ENCODE measurements at regions not wholly inside any gene's neighbourhood (a gene's known extent, or its start where the extent isn't known, plus 50 kb on each side); places are given as distances from the start of the nearest gene placed in this dataset.
A peak's percentile ranks its signal among the peaks of the same experiment; 100 is the strongest.

DNA sequence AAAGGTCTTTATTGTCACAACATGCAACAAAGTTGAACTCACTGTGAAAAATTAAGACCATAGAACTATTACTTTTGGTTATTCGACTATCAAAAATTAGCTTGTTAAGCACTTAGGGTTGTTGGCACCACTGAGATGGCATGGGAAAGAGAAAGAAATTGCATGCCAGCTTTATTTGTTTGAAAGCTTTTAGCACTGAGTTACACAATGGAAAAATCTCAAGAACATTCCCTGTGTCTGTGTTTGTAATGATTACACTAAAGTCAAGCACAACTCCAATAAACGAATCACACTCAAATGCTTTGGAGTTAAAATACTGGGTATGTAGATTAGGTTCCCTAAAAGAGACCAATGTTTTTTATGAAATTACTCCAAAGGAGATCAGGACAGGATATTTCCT lies 158.6 kb upstream of the COL8A1 start:
- Histone ChIP-seq H3K4me1 (ENCODE audit: control insufficient read depth, insufficient read depth, low read length) (no peaks in the 10 kb centered on the region), H3K9me3 (replicated peaks; ENCODE audit: control insufficient read depth, low read depth, low read length) (peaks cover 2% of the 10 kb centered on the region), H3K4me3 (ENCODE audit: low read length) (no peak overlapping the region), H3K27ac (ENCODE audit: low read length) (no peak overlapping the region), H3K36me3 (ENCODE audit: control insufficient read depth, insufficient read depth, low read length) (no peaks in the 10 kb centered on the region), H3K27me3 (ENCODE audit: control insufficient read depth, insufficient read depth, low read length) (no peaks in the 10 kb centered on the region)
- DNase-seq: no peak
- no CpG with 5 or more reads among the region's 2 CpGs for WGBS (ENCODE audit: insufficient coverage)

DNA sequence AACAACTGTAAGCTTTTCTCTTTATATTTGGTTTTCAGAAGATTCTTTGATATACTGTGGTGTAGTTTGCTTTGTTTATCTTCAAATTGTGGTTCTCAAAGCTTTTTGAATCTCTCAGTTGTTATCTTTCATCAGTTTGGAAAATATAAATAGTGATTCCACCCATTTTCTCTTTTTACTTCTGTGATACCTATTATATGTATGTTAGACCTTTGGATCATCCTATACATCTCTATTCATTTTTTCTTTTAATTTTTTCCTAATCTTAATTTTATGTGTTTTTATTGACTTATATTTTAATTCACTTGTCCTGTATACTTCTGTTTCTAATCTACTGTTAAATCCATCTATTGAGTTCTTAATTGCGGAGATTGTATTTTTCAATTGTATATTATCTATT lies 160.7 kb upstream of the COL8A1 start:
- no peak for DNase-seq

DNA sequence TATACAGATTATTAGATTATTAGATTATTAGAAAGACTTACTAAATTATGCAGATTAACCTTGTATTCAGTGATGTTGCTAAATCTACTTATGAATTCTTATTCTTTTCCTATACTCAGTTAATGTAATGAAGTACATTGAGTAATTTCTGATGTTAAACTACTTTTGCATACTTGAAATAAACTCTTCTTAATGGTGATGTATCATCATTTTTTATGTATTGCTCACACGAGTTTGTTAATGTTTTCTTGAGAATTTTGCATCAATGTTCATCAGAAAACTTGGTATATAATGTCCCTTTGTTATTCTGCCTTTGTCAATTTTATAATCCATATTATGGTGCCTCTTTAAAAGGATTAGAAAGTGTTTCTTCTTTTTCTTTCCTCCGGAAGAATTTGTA lies 163.2 kb upstream of the COL8A1 start:
- H3K4me3 ChIP-seq (ENCODE audit: low read length): no peak overlapping the region
- H3K27me3 ChIP-seq (ENCODE audit: control insufficient read depth, insufficient read depth, low read length): no peaks in the 10 kb centered on the region
- no peaks in the 10 kb centered on the region for H3K4me1 ChIP-seq (ENCODE audit: control insufficient read depth, insufficient read depth, low read length)
- DNase-seq: no peak
- WGBS (ENCODE audit: insufficient coverage): no CpG with 5 or more reads among the region's 2 CpGs
- no peaks in the 10 kb centered on the region for H3K36me3 ChIP-seq (ENCODE audit: control insufficient read depth, insufficient read depth, low read length)
- no peak overlapping the region for H3K27ac ChIP-seq (ENCODE audit: low read length)
- H3K9me3 ChIP-seq (replicated peaks; ENCODE audit: control insufficient read depth, low read depth, low read length): peaks cover 2% of the 10 kb centered on the region

More for the DNA sequence above, 160.7 kb upstream of the COL8A1 start:
- H3K4me3 ChIP-seq (ENCODE audit: low read length): no peak overlapping the region
- H3K27ac ChIP-seq (ENCODE audit: low read length): no peak overlapping the region
- peaks cover 2% of the 10 kb centered on the region for H3K9me3 ChIP-seq (replicated peaks; ENCODE audit: control insufficient read depth, low read depth, low read length)
- no peaks in the 10 kb centered on the region for H3K27me3 ChIP-seq (ENCODE audit: control insufficient read depth, insufficient read depth, low read length)
- WGBS (ENCODE audit: insufficient coverage): no CpG with 5 or more reads among the region's 1 CpG
- H3K4me1 ChIP-seq (ENCODE audit: control insufficient read depth, insufficient read depth, low read length): no peaks in the 10 kb centered on the region
- no peaks in the 10 kb centered on the region for H3K36me3 ChIP-seq (ENCODE audit: control insufficient read depth, insufficient read depth, low read length)

DNA sequence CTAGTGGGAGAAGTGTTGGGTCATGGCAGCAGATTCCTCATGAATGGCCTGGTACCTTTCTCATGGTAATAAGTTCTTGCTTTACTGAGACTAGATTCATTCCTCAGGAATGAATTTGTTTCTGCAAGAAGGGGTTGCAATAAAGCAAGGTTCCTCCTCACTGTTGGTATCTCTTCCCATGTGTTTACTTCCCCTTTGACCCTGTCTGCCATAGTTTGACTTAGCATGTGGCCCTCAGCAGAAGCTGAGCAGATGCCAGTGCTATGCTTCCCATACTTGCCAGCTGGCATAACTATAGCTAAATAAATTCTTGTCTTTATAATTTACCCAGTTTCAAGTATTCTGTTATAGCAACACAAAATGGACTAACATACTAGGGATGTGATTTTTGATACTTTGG lies 163.6 kb upstream of the COL8A1 start:
- H3K4me3 ChIP-seq (ENCODE audit: low read length): no peak overlapping the region
- H3K9me3 ChIP-seq (replicated peaks; ENCODE audit: control insufficient read depth, low read depth, low read length): peaks cover 2% of the 10 kb centered on the region
- H3K4me1 ChIP-seq (ENCODE audit: control insufficient read depth, insufficient read depth, low read length): no peaks in the 10 kb centered on the region
- no peak overlapping the region for H3K27ac ChIP-seq (ENCODE audit: low read length)
- no peaks in the 10 kb centered on the region for H3K36me3 ChIP-seq (ENCODE audit: control insufficient read depth, insufficient read depth, low read length)
- H3K27me3 ChIP-seq (ENCODE audit: control insufficient read depth, insufficient read depth, low read length): no peaks in the 10 kb centered on the region
- no peak for DNase-seq

- Histone ChIP-seq H3K36me3 (ENCODE audit: control insufficient read depth, insufficient read depth, low read length) (no peaks in the 10 kb centered on the region), H3K27me3 (ENCODE audit: control insufficient read depth, insufficient read depth, low read length) (no peaks in the 10 kb centered on the region), H3K4me3 (ENCODE audit: low read length) (no peak overlapping the region), H3K9me3 (replicated peaks; ENCODE audit: control insufficient read depth, low read depth, low read length) (peaks cover 2% of the 10 kb centered on the region), H3K27ac (ENCODE audit: low read length) (no peak overlapping the region), H3K4me1 (ENCODE audit: control insufficient read depth, insufficient read depth, low read length) (no peaks in the 10 kb centered on the region)
- no peak for DNase-seq
- WGBS (ENCODE audit: insufficient coverage): no CpG with 5 or more reads among the region's 2 CpGs
Observed at GRCh38 chr3:99473321-99473751, 165.1 kb upstream of the COL8A1 start.

DNA sequence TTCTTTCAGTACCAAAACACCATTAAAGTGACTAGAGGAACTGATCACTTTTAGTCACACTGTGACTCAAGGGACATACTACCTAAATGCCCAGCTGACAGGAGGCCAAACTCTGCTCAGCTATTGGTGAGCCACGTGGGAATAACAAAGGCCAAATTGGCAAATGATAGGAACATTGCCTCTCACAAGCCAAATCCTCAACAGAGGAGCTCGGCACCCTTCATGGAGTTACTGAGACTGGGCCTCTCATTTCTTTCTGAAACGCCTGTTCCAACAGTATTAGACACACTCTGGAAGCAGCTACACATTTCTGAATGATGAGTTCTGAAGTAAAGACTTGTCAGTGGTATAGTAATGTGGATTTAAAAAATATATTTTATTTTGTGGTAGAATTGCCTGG lies 166.0 kb upstream of the COL8A1 start:
- Histone ChIP-seq H3K27ac (ENCODE audit: low read length) (no peak overlapping the region), H3K4me1 (ENCODE audit: control insufficient read depth, insufficient read depth, low read length) (no peaks in the 10 kb centered on the region), H3K36me3 (ENCODE audit: control insufficient read depth, insufficient read depth, low read length) (no peaks in the 10 kb centered on the region), H3K9me3 (replicated peaks; ENCODE audit: control insufficient read depth, low read depth, low read length) (no peaks in the 10 kb centered on the region), H3K27me3 (ENCODE audit: control insufficient read depth, insufficient read depth, low read length) (no peaks in the 10 kb centered on the region), H3K4me3 (ENCODE audit: low read length) (no peak overlapping the region)
- peak; percentile 17 for DNase-seq
- no CpG with 5 or more reads among the region's 3 CpGs for WGBS (ENCODE audit: insufficient coverage)

DNA sequence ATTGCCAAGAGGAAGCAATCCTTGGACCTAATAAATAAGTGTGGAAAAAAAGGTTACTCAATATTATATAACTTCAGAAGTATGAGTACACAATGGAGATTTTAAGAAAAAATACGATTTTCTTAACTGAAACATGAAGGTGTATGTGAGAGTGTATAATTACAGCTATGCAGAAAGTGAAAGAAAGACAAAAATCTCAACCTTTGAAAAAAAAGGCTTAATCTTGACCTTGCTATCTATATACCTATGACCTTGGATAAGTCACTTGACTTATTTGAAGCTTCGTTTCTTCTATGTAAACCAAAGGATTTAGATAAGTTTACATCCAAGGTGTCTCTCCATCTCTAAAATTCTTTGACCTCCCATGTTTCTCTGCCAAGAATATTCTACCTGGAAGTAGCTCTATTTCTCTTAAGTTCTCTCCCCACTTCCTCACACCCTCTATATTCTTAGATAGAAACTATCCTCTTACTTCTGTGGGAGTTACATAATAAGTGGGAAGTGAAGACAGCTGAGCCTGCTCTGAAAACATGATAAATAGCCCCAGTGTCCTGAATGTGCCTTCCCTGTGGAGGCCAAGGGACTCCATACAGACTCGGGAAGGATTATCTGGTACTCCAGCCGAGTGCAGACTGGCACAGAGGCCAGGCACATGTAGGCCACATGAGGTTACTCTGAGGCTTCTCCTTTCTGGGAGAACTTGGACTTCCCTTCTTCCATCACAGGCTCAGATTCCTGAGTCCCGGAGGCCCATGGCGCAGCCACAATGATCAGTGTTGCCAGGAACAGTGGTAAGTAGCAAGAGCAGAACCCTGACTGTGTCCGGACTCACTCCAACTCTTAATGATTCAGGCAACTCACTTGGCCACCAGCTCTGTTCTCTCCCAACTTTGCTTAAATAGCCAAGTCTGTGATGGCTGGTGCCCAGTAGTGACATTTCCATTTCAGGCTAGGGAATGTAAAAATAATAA lies 166.8 kb upstream of the COL8A1 start:
- DNase-seq: no peak
- Histone ChIP-seq H3K27ac (ENCODE audit: low read length) (no peak overlapping the region), H3K36me3 (ENCODE audit: control insufficient read depth, insufficient read depth, low read length) (no peaks in the 10 kb centered on the region), H3K4me3 (ENCODE audit: low read length) (no peak overlapping the region), H3K9me3 (replicated peaks; ENCODE audit: control insufficient read depth, low read depth, low read length) (no peaks in the 10 kb centered on the region), H3K4me1 (ENCODE audit: control insufficient read depth, insufficient read depth, low read length) (no peaks in the 10 kb centered on the region), H3K27me3 (ENCODE audit: control insufficient read depth, insufficient read depth, low read length) (no peaks in the 10 kb centered on the region)
- 63% methylated on average over 2 of the region's 7 CpGs for WGBS (ENCODE audit: insufficient coverage)

GRCh38 chr3:99470841-99471240 lies 167.6 kb upstream of the COL8A1 start:
- no peaks in the 10 kb centered on the region for H3K9me3 ChIP-seq (replicated peaks; ENCODE audit: control insufficient read depth, low read depth, low read length)
- H3K27ac ChIP-seq (ENCODE audit: low read length): no peak overlapping the region

GRCh38 chr3:99468918-99469317 lies 169.5 kb upstream of the COL8A1 start:
- Histone ChIP-seq H3K4me3 (ENCODE audit: low read length) (no peak overlapping the region), H3K27me3 (ENCODE audit: control insufficient read depth, insufficient read depth, low read length) (no peaks in the 10 kb centered on the region), H3K36me3 (ENCODE audit: control insufficient read depth, insufficient read depth, low read length) (no peaks in the 10 kb centered on the region), H3K4me1 (ENCODE audit: control insufficient read depth, insufficient read depth, low read length) (no peaks in the 10 kb centered on the region), H3K27ac (ENCODE audit: low read length) (no peak overlapping the region), H3K9me3 (replicated peaks; ENCODE audit: control insufficient read depth, low read depth, low read length) (no peaks in the 10 kb centered on the region)
- no CpG with 5 or more reads among the region's 3 CpGs for WGBS (ENCODE audit: insufficient coverage)
- no peak for DNase-seq

More at GRCh38 chr3:99470841-99471240, 167.6 kb upstream of the COL8A1 start:
- DNase-seq: no peak
- Histone ChIP-seq H3K4me3 (ENCODE audit: low read length) (no peak overlapping the region), H3K4me1 (ENCODE audit: control insufficient read depth, insufficient read depth, low read length) (no peaks in the 10 kb centered on the region), H3K36me3 (ENCODE audit: control insufficient read depth, insufficient read depth, low read length) (no peaks in the 10 kb centered on the region), H3K27me3 (ENCODE audit: control insufficient read depth, insufficient read depth, low read length) (no peaks in the 10 kb centered on the region)

DNA sequence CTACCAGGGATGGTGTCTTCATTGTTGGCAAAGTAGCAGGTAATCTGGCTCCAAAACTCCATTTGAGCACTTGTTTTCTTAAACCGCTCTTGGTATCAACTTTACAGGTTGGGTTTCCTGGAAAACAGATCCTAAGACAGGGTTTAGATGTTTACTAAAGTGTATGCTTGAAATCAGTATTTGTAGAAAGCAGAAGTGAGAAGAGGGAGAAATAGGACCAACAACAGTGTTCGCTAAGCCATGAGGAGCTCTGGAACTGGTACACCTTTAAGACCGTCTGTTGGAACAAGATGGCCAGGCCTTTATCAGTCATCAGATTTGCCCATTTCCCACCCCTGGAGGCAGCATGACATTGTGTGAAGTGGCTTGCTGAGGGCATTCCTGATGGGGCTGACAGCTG lies 171.0 kb upstream of the COL8A1 start:
- no peaks in the 10 kb centered on the region for H3K9me3 ChIP-seq (replicated peaks; ENCODE audit: control insufficient read depth, low read depth, low read length)
- H3K27ac ChIP-seq (ENCODE audit: low read length): no peak overlapping the region
- no peak for DNase-seq
- H3K4me1 ChIP-seq (ENCODE audit: control insufficient read depth, insufficient read depth, low read length): no peaks in the 10 kb centered on the region
- WGBS (ENCODE audit: insufficient coverage): 94% methylated on average over 2 of the region's 3 CpGs
- no peaks in the 10 kb centered on the region for H3K36me3 ChIP-seq (ENCODE audit: control insufficient read depth, insufficient read depth, low read length)
- H3K4me3 ChIP-seq (ENCODE audit: low read length): no peak overlapping the region
- H3K27me3 ChIP-seq (ENCODE audit: control insufficient read depth, insufficient read depth, low read length): no peaks in the 10 kb centered on the region
